Femur (tissue), 1 donor: ENCODE measurements at regions not wholly inside any gene's neighbourhood (a gene's known extent, or its start where the extent isn't known, plus 50 kb on each side); places are given as distances from the start of the nearest gene placed in this dataset.

Source experiments
- DNase-seq: peaks from one replicate; pipeline ENCODE4 v3.0.0-alpha.2; 2017

DNA sequence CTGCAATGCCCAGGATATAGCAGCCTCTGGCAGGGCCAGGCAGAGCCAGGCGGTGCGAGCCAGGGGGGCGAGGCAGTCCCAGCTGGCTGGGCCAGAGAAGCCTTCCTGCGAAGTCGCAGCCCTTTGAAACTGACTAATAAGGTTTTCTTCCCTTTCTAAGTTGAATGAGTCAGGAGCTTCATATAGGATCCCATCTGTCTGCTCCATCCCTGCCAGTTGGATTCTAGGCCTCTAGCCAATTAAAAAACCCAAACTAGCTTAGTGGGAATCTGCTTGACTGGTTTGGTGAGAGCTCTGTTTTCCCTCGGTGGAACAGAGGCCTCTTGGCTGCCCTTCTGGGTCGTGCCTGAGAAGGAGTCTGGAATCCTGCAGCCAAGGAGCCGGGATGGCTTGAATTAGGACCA, 70.1 kb upstream of the RAPGEF1 start:
- DNase-seq = no peak

DNA sequence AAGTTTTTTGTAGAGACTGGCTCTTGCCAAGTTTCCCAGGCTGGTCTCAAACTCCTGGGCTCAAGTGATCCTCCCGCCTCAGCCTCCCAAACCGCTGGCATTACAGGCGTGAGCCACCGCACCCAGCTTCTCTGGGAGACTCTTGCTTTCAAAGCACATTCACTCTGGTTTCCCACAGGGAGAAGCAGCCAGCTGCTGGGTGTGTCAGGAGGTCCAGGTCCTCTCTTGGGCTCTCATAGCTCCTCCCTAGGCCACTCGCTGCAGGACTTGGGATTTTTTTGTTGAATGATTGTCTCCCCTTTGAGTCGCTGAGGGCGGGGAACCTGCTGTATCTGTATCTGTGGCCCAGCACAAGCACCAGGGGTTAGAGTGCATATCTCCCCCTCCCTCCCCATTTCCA, 68.4 kb upstream of the RAPGEF1 start:
- no peak for DNase-seq

DNA sequence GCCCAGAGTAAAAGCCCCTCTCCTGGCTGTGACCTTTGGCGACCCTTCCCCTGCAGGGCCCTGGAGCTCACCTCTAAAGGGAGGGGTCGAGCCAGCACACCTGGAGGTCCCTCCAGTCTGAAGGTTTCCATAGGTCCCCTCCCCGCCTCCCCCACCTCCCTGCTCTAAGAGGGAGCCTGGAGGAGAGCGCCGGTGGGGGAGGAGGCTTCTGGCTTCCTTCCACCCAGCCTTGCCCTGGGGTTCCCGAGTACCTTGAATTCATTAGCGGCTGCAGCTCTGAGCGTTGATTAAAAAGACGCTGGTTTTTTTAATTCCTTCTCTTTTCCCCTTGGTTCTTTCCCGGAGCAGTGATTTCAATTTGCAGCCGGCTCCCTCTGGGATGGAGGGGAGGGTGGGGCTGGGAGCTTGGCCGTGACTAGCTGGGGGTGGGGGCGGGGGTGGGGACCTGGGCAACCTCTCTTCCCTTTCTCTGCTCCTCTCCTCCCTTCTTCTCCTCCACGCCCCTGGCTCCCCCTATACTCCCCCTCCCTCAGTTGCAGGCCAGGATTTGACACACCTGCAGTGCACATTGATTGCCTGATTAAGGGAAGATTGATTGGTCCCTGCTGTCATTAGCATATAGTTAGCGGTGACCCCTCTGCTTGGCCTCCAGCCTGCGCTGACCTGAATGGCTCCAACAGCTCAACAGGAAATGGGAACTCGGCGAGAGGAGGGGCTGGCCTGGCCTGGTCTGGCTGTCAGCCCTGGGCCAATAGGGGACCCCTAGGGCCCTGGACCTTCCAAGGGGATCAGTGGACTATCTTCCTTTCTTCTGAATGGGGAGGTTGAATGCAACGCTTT, 67.5 kb upstream of the RAPGEF1 start:
- DNase-seq = no peak

DNA sequence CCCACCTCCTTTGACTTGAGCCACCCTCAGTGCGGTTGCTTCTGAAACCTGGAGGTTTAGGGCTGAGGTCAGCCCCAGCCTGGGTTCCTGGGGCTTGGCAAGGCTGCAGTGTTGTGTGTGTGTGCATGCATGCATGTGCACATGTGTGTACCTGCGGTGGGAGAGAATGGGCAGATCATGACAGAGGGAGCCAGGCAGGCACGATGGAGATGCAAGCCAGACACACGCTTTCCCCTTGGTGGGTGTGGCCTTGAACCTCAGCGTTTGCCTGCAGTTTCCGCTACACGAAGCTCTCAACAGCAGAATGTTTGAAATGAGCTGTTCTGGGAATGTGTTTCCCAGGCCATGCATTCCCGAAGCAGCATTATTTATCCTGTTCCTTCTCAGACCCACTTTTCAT, 65.9 kb upstream of the RAPGEF1 start:
- DNase-seq = no peak

DNA sequence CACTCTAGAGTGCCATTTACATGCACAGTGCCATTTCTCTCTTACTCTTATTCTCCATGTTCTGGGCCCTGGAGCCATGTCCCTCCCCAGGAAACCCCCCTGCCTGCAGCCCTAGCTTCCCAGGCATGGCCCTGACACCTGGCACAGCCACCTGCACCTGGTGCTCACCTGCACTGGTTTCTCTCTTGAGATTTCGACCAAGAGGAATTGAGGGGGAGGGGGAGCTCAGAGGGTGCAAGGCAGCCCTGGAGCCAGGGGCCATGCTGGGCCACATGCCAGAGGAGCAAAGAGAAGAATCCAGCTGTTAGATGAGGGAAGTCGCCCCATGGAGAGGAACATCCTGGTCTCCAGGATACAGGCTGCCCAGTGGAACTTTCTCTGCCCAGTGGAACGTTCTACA, 65.0 kb upstream of the RAPGEF1 start:
- no peak for DNase-seq

DNA sequence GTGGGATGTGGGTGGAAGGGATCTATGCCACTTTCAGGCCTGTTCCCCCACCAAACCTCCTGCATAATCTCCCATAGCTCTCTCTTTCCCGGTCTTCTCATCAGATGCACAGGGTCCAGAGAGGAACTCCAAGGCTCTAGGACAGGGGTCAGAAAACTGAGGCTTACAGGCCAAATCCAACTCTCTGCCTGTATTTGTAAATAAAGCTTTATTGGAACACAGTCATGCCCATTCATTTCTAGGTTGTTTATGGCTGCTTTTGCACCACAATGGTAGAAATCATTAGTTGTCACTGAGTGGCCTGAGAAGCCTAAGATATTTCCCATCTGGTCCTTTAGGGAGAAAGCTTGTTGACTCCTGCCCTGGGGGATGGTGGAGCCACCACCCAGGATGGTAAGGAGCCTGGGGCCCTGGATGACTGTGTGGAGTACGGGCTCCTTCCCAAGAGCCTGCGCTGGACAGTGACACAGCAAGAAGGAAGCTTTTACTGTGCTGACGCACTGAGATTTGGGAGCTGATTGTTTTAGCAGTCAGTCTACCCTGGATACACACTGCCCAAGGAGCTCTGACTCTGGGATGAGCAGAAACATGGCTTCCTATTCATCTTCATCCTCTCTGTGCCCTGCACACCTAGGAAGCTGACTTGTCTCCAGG, 64.0 kb upstream of the RAPGEF1 start:
- DNase-seq = no peak

DNA sequence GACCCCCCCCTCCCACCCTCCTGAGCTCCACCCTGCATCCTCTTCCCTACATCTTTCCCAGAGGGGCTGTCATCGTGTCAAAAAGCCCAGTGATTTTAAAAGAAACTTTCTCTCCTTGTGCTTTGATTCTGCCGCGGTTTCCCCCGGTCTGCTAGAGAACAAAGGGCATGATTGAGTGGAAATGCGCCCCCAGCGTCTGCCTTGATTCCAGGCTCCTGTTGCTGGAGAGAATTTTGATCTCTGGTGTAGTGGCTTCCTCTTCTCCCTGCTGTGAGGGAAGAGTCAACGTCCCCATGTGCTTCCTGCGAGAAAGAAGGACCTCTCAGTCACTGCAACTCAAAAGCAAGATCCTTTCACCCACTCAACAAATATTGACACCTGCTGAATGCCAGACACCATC, 61.9 kb upstream of the RAPGEF1 start:
- no peak for DNase-seq

DNA sequence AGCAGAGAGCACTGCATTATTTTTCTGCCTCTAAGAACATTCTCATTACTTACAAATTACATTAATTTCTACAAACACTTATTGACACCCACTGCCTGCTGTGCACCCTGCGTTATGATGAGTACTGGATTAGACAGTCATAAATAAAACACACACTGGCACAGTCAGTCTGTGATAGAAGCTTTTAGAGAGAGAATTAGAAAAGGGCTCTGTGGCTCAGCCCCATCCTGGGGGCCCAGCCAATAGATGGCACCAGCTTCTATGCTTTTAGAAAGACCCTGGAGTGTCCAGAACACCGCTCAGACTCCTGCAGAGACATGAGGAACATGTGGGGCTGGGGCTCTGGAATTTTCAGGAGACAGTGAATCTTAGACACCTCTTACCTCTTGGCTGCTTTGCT, 61.0 kb upstream of the RAPGEF1 start:
- no peak for DNase-seq

DNA sequence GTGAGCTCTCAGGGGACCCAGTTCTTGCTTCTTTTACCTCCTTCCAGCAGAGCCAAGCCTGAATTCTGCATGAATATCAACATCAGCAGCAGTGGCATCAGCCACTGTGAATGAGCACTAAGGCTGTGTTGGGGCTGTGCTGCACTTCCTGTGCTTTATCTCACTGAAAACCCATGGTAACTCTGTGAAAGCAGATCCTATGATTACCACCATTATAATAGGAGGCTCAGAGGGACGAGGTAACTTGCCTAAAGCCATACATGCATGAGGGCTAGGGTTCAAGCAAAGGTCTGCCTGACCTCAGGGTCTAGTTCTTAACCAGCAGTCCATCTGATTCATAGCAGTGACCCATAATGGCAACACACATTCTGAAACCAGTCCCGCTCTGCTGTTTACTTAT, 60.5 kb upstream of the RAPGEF1 start:
- DNase-seq = no peak

DNA sequence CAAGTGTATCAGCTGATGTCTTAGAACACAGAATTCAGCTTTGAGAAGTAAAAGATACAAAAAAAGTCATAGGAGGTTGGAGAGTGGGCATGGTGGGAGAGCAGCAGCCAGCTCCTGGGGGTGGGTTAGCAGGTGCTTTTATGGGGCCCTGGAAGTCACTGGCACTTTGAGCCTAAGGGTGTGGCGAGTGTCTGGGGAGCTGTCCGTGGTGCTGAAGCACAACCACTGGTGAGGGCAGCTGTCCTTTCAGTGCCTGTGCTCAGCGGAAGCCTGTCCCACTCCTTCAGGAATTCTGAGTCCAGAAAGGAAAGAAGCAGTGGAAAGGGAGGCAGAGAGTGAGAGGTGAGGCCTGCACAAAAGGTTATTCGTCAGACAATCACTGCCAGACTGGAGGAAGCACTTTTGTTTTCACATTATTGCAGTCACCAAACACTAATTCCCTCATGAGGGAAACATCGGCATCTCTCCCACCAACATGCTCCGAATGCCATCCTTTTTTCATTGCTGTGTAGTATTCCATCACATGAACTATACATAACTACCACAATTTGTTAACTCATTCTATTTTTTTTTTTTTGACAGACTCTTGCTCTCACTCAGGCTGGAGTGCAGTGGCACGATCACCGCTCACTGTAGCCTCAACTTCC, 59.4 kb upstream of the RAPGEF1 start:
- peak; percentile 46 for DNase-seq

DNA sequence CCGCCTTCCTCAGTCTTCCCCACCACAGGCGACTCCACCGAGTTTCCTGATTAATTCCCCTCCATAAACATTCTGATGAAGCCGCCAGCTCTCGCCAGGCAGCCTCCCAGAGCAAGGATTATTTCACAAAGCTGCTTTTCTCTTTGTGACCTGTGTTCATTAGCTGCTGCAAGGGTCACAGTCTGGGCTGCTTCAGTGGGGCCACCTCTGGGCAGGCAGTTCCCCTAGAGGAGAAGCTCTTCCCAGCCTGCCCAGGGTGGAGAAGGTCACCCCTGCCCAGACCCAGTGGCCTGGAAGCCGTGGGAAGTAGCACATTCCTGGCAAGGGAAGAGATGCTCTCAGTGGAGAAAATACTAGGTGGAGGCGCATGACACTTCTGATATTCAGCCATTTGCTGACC, 58.4 kb upstream of the RAPGEF1 start:
- no peak for DNase-seq

DNA sequence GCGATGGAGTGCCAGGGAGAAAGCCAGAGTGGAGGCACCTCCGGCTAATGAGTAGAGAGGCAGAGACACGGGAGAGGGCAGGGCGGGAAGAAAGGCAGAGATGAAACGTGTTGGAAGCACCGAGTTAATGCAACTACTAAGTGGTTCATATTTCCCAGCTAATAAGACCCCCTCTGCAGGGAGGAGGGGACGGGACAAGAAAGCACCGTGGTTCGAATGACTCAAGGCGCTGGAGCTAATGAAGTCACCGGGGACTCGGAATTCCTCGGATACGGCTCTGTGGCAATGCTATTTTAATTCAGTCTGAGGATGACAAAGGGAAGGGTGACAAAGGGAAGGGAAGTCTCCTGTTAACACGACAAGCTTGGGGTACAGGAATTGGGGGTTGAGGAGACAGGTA, 54.5 kb upstream of the RAPGEF1 start:
- no peak for DNase-seq

DNA sequence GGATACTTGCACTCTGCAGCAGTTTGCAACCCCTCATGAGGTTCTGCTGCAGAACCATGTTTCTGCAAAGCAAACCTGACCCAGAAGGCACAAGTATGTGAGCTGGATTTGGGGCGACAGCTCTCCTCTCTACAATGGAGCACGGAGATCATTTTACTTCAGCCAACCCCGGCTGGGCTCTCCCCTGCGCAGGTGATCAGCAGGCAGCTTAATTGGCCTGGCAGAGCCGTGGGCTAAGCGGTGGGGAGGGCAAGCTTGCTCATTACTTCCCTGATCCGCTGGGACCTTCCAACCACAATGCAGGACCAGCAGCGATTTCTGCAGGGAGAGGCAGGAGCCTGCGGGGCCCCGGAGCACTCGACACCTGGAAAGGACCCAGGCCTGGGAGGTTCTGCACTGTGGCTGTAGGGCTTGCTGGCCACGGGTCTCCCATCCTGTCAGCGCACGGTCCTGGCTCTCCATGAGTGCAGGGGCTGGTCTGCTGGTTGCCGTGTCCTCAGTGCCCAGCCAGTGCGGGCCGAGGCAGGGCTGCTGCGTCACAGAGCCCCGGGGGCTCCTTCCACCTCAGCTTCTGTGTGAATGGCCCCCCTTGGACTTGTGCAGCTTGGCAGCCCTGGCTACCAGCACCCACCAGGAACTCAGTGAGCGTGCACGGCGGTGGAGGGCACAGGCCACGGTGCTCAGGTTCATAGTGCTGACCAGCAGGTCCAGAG, 51.8 kb upstream of the RAPGEF1 start:
- DNase-seq = no peak
